ENCODE measurements at regions not wholly inside any gene's neighbourhood (a gene's known extent, or its start where the extent isn't known, plus 50 kb on each side); places are given as distances from the start of the nearest gene placed in this dataset.
"Not testable (repeated sequence)": the region's sequence is repeated elsewhere in the genome, so short reads cannot be mapped to it uniquely, and the experiment has no call there.

- no peak for DNase-seq
These were observed 355.3 kb downstream of the FGFR2 start for GRCh38 chr10:121242741-121243608.

- DNase-seq: no peak
These were observed 354.5 kb downstream of the FGFR2 start for GRCh38 chr10:121243609-121244241.

GRCh38 chr10:121244818-121245217 lies 353.4 kb downstream of the FGFR2 start:
- peak; percentile 42 for DNase-seq

- peak; percentile 26 for DNase-seq
These were observed 352.5 kb downstream of the FGFR2 start for GRCh38 chr10:121245754-121246153.

GRCh38 chr10:121248266-121248665 lies 350.0 kb downstream of the FGFR2 start:
- DNase-seq: no peak

- no peak for DNase-seq
These were observed 347.1 kb downstream of the FGFR2 start for GRCh38 chr10:121250995-121251764.

GRCh38 chr10:121252756-121253155 lies 345.5 kb downstream of the FGFR2 start:
- no peak for DNase-seq

GRCh38 chr10:121260377-121260776 lies 337.9 kb downstream of the FGFR2 start:
- no peak for DNase-seq

- no peak for DNase-seq
These were observed 336.6 kb downstream of the FGFR2 start for GRCh38 chr10:121261665-121262064.

GRCh38 chr10:121262774-121263430 lies 335.3 kb downstream of the FGFR2 start:
- DNase-seq: no peak

- no peak for DNase-seq
These were observed 334.8 kb downstream of the FGFR2 start for GRCh38 chr10:121263431-121263783.

- DNase-seq: no peak
These were observed 332.7 kb downstream of the FGFR2 start for GRCh38 chr10:121265360-121266123.

- no peak for DNase-seq
These were observed 331.9 kb downstream of the FGFR2 start for GRCh38 chr10:121266370-121266769.

GRCh38 chr10:121267236-121268003 lies 330.8 kb downstream of the FGFR2 start:
- no peak for DNase-seq

GRCh38 chr10:121268363-121268762 lies 329.9 kb downstream of the FGFR2 start:
- DNase-seq: no peak

- no peak for DNase-seq
These were observed 329.3 kb downstream of the FGFR2 start for GRCh38 chr10:121268863-121269432.

- DNase-seq: no peak
These were observed 327.3 kb downstream of the FGFR2 start for GRCh38 chr10:121270906-121271305.

- DNase-seq: no peak
These were observed 322.2 kb downstream of the FGFR2 start for GRCh38 chr10:121276046-121276445.

GRCh38 chr10:121276822-121277221 lies 321.4 kb downstream of the FGFR2 start:
- no peak for DNase-seq

GRCh38 chr10:121278386-121278785 lies 319.9 kb downstream of the FGFR2 start:
- DNase-seq: not testable (repeated sequence)

GRCh38 chr10:121281576-121281975 lies 316.7 kb downstream of the FGFR2 start:
- DNase-seq: no peak

All from right hindlimb (tissue), 1 donor.